SK-N-MC (cell line): ENCODE measurements at regions not wholly inside any gene's neighbourhood (a gene's known extent, or its start where the extent isn't known, plus 50 kb on each side); places are given as distances from the start of the nearest gene placed in this dataset.

Experiments
- DNase-seq: peaks from one replicate; pipeline ENCODE4 v3.0.0-alpha.2; 2011; ENCODE audit warnings: low read depth, low spot score
- H3K27ac ChIP-seq: fragments of 200-600 bp; sonication (generic); 2 replicates; pipeline ENCODE4 v1.5.1; 2016; ENCODE audit warnings: mixed run types
- H3K36me3 ChIP-seq: fragments of 200-600 bp; sonication (generic); 2 replicates; pipeline ENCODE4 v1.6.1; 2017; ENCODE audit warnings: antibody characterized with exemption, low read length, mixed read lengths; ENCODE audit not compliant: insufficient read depth
- H3K4me3 ChIP-seq: fragments of 200-600 bp; sonication (generic); 2 replicates; pipeline ENCODE4 v1.5.1; 2016
- H3K9ac ChIP-seq: fragments of 200-600 bp; sonication (generic); 2 replicates; pipeline ENCODE4 v1.8.0; 2017; ENCODE audit warnings: mixed run types, mixed read lengths; ENCODE audit not compliant: insufficient read length
- H3K9me3 ChIP-seq: fragments of 200-600 bp; sonication (generic); 2 replicates; pipeline ENCODE4 v1.6.1; 2017; ENCODE audit warnings: low read depth, mild to moderate bottlenecking, antibody characterized with exemption, low read length, moderate library complexity, mixed read lengths
- EZH2 ChIP-seq: fragments of 200-600 bp; sonication (generic); IDR thresholded peaks from one replicate; pipeline ENCODE4 v1.6.1; 2017; ENCODE audit warnings: antibody characterized with exemption
- FOXP2 ChIP-seq: optimal IDR thresholded peaks from 2 replicates; pipeline ENCODE3; 2011; ENCODE audit warnings: mild to moderate bottlenecking, moderate library complexity; ENCODE audit not compliant: insufficient read depth; ENCODE audit errors: extremely low read length, control extremely low read depth
- POLR2AphosphoS5 ChIP-seq: IDR thresholded peaks from 2 replicates; pipeline ENCODE4 v1.6.1; 2012; ENCODE audit warnings: mild to moderate bottlenecking, low read depth, low read length, borderline replicate concordance

GRCh38 chr2:126343136-126343535 lies 312.8 kb upstream of the GYPC start:
- Histone ChIP-seq H3K4me3 (no peak overlapping the region), H3K9ac (no peak overlapping the region), H3K9me3 (no peaks in the 10 kb centered on the region), H3K27ac (no peak overlapping the region), H3K36me3 (no peaks in the 10 kb centered on the region)
- no peak for TF ChIP-seq POLR2AphosphoS5
- TF ChIP-seq FOXP2: no peak
- no peak for TF ChIP-seq EZH2
- DNase-seq: no peak

GRCh38 chr2:126344493-126344892 lies 311.5 kb upstream of the GYPC start:
- Histone ChIP-seq H3K9me3 (no peaks in the 10 kb centered on the region), H3K4me3 (no peak overlapping the region), H3K27ac (no peak overlapping the region), H3K9ac (no peak overlapping the region), H3K36me3 (no peaks in the 10 kb centered on the region)
- TF ChIP-seq EZH2 (no peak), POLR2AphosphoS5 (no peak), FOXP2 (no peak)
- DNase-seq: no peak

DNA sequence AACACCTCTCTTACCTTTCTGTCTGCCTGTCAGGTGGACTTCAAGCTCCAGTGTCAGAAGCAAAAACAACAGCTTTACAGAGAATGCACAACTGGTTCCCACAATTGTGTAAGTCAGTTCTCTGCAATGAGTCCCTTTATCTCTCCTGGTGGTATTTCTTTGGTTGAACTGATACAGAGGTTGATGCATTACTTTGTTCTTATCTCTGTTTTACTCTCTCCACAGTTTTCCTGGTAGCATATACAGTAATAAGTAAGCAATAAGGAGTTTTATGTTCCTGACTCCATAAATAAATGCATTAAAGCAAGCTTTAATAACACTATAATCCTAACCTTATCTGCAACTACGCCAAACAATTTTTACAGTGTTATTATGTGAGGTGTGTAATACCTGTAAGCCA lies 310.3 kb upstream of the GYPC start:
- Histone ChIP-seq H3K9me3 (no peaks in the 10 kb centered on the region), H3K36me3 (no peaks in the 10 kb centered on the region), H3K9ac (no peak overlapping the region), H3K4me3 (no peak overlapping the region), H3K27ac (no peak overlapping the region)
- TF ChIP-seq EZH2: no peak
- no peak for TF ChIP-seq FOXP2
- no peak for TF ChIP-seq POLR2AphosphoS5
- DNase-seq: no peak

GRCh38 chr2:126356631-126357030 lies 299.3 kb upstream of the GYPC start:
- H3K27ac ChIP-seq: no peak overlapping the region
- H3K36me3 ChIP-seq: no peaks in the 10 kb centered on the region
- H3K9ac ChIP-seq: no peak overlapping the region
- no peaks in the 10 kb centered on the region for H3K9me3 ChIP-seq
- TF ChIP-seq POLR2AphosphoS5: no peak
- TF ChIP-seq FOXP2: no peak
- TF ChIP-seq EZH2: no peak
- DNase-seq: no peak
- no peak overlapping the region for H3K4me3 ChIP-seq

DNA sequence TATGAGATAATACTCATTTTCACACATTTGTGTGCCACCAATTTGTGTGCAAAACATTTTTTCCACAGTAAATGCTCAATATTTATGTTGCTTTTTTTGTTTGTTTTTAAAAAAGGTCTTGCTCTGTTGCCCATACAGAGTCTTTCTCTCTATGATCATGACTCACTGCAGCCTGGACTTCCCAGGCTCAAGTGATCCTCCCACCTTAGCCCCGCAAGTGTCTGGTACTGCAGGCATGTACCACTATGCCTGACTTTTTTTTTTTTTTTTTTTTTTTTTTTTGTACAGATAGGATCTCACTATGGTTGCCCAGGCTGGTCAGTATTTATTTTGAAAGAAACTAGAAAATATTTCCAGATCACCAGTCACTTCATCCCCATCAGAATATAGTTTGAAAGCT lies 297.8 kb upstream of the GYPC start:
- Histone ChIP-seq H3K36me3 (no peaks in the 10 kb centered on the region), H3K4me3 (no peak overlapping the region), H3K9me3 (no peaks in the 10 kb centered on the region), H3K27ac (no peak overlapping the region), H3K9ac (no peak overlapping the region)
- TF ChIP-seq FOXP2 (no peak), POLR2AphosphoS5 (no peak), EZH2 (no peak)
- no peak for DNase-seq

DNA sequence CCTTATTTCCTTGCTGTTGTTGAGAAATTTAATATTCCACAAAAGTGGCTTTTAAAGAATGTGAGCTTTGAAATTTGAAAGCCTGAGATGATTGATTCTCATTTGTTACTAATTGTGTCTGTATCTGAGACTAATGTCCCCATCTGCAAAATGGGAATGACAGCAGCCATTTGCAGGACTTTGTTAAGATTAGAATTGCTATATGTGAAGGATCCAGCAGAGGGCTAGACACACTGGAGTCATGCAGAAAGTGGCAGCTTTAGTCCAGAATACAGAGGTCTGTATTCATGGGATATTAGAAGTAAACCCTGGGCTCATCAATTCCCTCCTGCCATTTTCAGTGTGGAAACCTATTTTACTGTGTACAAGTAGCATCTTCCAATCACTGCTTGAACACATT lies 296.5 kb upstream of the GYPC start:
- Histone ChIP-seq H3K36me3 (no peaks in the 10 kb centered on the region), H3K9me3 (no peaks in the 10 kb centered on the region), H3K9ac (no peak overlapping the region), H3K4me3 (no peak overlapping the region), H3K27ac (no peak overlapping the region)
- TF ChIP-seq EZH2: no peak
- no peak for DNase-seq

DNA sequence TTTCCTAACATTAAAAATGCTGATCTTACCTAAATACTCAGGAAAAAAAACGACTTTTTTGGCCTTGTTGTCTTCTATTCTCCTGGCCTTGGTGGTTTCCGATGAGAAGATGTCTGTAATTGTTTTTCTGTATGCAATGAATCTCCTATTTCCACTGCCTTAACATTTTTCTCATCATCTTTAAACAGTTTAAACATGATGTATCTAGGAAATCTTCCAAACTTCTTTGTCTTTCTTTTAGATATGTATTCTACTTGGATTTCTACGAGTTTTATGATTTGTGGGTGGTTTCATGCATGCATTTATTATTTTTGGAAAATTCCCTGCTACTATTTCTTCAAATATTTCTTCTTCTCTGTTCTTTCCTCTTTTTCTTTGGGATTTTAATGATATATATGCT lies 288.6 kb upstream of the GYPC start:
- DNase-seq: no peak
- no peak overlapping the region for H3K27ac ChIP-seq
- no peaks in the 10 kb centered on the region for H3K9me3 ChIP-seq
- no peaks in the 10 kb centered on the region for H3K36me3 ChIP-seq
- no peak overlapping the region for H3K9ac ChIP-seq
- TF ChIP-seq FOXP2 (no peak), EZH2 (no peak), POLR2AphosphoS5 (no peak)
- no peak overlapping the region for H3K4me3 ChIP-seq

DNA sequence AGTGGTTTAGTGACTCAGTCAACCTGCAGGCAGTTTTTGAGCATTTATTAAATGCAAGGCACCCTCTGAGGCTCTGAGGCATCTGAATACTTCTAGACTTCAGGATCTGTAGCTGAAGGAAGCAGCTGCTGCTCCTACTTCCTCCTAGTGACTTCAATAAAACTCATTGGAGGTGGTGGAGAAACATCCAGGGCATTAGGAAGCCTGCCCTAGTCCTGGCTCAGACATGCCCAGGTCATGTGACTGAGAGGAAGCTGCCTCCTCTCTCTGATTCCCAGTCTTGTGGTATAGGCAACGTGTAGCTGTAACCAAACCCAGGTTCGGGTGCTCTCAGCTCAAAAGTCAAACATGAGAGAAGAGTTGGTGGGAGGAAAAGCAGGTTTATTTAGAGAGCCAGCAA lies 287.2 kb upstream of the GYPC start:
- TF ChIP-seq EZH2 (no peak), POLR2AphosphoS5 (no peak), FOXP2 (no peak)
- DNase-seq: no peak

GRCh38 chr2:126370201-126370600 lies 285.8 kb upstream of the GYPC start:
- DNase-seq: no peak
- H3K27ac ChIP-seq: no peak overlapping the region
- TF ChIP-seq FOXP2: no peak
- TF ChIP-seq EZH2: no peak
- TF ChIP-seq POLR2AphosphoS5: no peak

More for the DNA sequence above, 287.2 kb upstream of the GYPC start:
- no peaks in the 10 kb centered on the region for H3K9me3 ChIP-seq
- H3K4me3 ChIP-seq: no peak overlapping the region
- no peak overlapping the region for H3K27ac ChIP-seq
- no peaks in the 10 kb centered on the region for H3K36me3 ChIP-seq
- no peak overlapping the region for H3K9ac ChIP-seq

DNA sequence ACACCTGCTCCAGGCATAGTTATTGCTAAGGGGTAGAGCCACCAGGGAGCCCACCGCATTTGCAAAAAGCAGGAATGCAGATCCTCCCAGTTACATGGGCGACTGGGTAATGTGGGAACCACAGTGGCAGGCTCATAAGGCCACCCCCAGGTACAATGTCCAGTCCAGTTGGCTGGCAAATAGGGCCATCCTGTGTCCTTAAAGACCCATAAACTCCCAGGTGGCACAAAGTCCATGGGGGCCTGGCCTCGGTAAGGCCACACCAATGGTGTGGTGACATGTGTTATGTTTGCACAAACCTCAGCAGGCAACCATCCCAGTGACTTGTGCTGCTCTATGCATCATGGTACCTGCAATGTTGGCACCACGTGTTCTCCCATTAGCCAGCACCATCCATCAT lies 283.6 kb upstream of the GYPC start:
- H3K9me3 ChIP-seq: no peaks in the 10 kb centered on the region
- DNase-seq: no peak
- H3K27ac ChIP-seq: no peak overlapping the region
- H3K36me3 ChIP-seq: no peaks in the 10 kb centered on the region
- no peak overlapping the region for H3K9ac ChIP-seq
- TF ChIP-seq POLR2AphosphoS5 (no peak), FOXP2 (no peak), EZH2 (no peak)
- no peak overlapping the region for H3K4me3 ChIP-seq

More at GRCh38 chr2:126370201-126370600, 285.8 kb upstream of the GYPC start:
- H3K36me3 ChIP-seq: no peaks in the 10 kb centered on the region
- no peak overlapping the region for H3K9ac ChIP-seq
- no peak overlapping the region for H3K4me3 ChIP-seq
- no peaks in the 10 kb centered on the region for H3K9me3 ChIP-seq
